ENCODE measurements at regions not wholly inside any gene's neighbourhood (a gene's known extent, or its start where the extent isn't known, plus 50 kb on each side); places are given as distances from the start of the nearest gene placed in this dataset.

DNA sequence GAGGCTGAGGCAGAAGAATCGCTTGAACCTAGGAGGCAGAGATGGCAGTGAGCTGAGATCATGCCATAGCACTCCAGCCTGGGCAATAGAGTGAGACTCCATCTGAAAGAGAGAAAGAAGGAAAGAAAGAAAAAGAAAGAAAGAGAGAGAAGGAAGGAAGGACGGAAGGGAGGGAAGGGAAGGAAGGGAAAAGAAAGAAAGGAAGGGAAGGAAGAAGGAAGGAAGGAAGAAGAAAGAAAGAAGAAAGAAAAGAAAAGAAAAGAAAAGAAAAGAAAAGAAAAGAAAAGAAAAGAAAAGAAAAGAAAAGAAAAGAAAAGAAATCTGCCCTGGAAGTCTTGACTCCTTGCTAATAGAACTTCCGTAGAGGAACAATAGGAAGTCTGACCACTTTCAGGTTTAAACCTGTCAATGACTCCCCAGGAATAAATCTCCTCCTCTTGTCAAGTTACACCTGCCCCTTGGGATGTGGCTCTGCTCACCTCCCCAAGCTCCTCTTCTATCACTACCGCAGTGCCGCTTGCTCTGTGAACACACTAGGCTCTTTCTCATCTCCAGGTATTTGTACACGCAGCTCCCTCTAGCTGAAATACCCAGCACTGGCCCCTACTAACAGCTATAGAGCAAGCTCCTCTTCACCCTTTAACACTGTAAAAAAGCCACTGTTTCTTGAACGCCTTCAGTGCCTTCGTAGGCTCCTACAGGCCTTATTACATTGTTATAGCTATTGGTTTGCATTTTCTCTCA, 773.1 kb upstream of the TBX3 start:
- H3K9me2 ChIP-seq (ENCODE audit: insufficient read depth), result no peaks in the 10 kb centered on the region
- H3K27me3 ChIP-seq (ENCODE audit: insufficient read depth, low read length), result no peaks in the 10 kb centered on the region
- ChIA-PET CTCF (interaction anchor here (1.0 kb wide), 1 partner anchor 773 kb away, joined by 5 read pairs; the partner anchor contains the start of gene TBX3), POLR2A (no interaction called here), RAD21 (ENCODE audit: low non-redundant PET in 1 of 2, low total read pairs in 2 of 2, uncharacterized antibody in 2 of 2, unreplicated experiment in 2 of 2) (interaction anchor here in 1 of 2 experiments (0.6 kb wide), 1 partner anchor 673 kb away, joined by 4 read pairs; no protein-coding TSS in a partner anchor)
- H3K9me3 ChIP-seq (ENCODE audit: control insufficient read depth in 1 of 2, insufficient read depth in 1 of 2, low read depth in 1 of 2, low read length in 2 of 2), result peaks cover 0 to 12% of the 10 kb centered on the region in 2 experiments; a peak in 1 of 4 replicates
- ATAC-seq, result peak; percentile 86
- H3K4me1 ChIP-seq (ENCODE audit: control insufficient read depth in 1 of 2, insufficient read depth in 2 of 2, low read length in 2 of 2), result peaks cover 10% of the 10 kb centered on the region in 2 experiments; a peak in 2 of 4 replicates
- H3K4me2 ChIP-seq (ENCODE audit: low read length), result no peak overlapping the region
- no peak overlapping the region for H3K9ac ChIP-seq (ENCODE audit: low read length)
- H3K79me2 ChIP-seq (ENCODE audit: insufficient read depth, low read length), result no peaks in the 10 kb centered on the region
- no peaks in the 10 kb centered on the region for H3K36me3 ChIP-seq (ENCODE audit: control insufficient read depth in 1 of 2, insufficient read depth in 2 of 2, low read length in 2 of 2)
- no peak for TF ChIP-seq CEBPB (IDR thresholded peaks at IDR 0.05; ENCODE audit: low read depth)
- no peak for TF ChIP-seq YY1 (IDR thresholded peaks at IDR 0.05; ENCODE audit: extremely low read depth, insufficient replicate concordance, low read depth, low read length)
- no peak for TF ChIP-seq ZFX (IDR thresholded peaks at IDR 0.05)
- TF ChIP-seq TCF7L2 (IDR thresholded peaks at IDR 0.05; ENCODE audit: borderline replicate concordance, extremely low read depth, insufficient read depth, insufficient read length), result no peak
- TF ChIP-seq POLR2A (IDR thresholded peaks at IDR 0.05; ENCODE audit: borderline replicate concordance, extremely low read depth, insufficient read depth, insufficient read length), result no peak
- no peak for TF ChIP-seq SIN3A (IDR thresholded peaks at IDR 0.05; ENCODE audit: low read depth)
- no peak for TF ChIP-seq CBX3 (IDR thresholded peaks at IDR 0.05; ENCODE audit: low read depth)
- TF ChIP-seq RAD21 (IDR thresholded peaks at IDR 0.05; ENCODE audit: low read depth), result peak; percentile 67
- TF ChIP-seq ZNF274 (IDR thresholded peaks at IDR 0.05; ENCODE audit: low read depth, low read length), result no peak
- TF ChIP-seq, protein P1, sequence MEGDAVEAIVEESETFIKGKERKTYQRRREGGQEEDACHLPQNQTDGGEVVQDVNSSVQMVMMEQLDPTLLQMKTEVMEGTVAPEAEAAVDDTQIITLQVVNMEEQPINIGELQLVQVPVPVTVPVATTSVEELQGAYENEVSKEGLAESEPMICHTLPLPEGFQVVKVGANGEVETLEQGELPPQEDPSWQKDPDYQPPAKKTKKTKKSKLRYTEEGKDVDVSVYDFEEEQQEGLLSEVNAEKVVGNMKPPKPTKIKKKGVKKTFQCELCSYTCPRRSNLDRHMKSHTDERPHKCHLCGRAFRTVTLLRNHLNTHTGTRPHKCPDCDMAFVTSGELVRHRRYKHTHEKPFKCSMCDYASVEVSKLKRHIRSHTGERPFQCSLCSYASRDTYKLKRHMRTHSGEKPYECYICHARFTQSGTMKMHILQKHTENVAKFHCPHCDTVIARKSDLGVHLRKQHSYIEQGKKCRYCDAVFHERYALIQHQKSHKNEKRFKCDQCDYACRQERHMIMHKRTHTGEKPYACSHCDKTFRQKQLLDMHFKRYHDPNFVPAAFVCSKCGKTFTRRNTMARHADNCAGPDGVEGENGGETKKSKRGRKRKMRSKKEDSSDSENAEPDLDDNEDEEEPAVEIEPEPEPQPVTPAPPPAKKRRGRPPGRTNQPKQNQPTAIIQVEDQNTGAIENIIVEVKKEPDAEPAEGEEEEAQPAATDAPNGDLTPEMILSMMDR (IDR thresholded peaks at IDR 0.05 in 2 of 3, conservative IDR thresholded peaks at IDR 0.05 in 1 of 3; ENCODE audit: borderline replicate concordance in 1 of 3, insufficient read depth in 1 of 3, low read depth in 2 of 3, low read length in 2 of 3), result peak; percentile 26 to 59 (median 43); a peak in 5 of 6 replicates
- TF ChIP-seq, protein P2, sequence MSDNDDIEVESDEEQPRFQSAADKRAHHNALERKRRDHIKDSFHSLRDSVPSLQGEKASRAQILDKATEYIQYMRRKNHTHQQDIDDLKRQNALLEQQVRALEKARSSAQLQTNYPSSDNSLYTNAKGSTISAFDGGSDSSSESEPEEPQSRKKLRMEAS (IDR thresholded peaks at IDR 0.05), result no peak
- BruUV-seq (replicated peaks), result no TSS peak
- H3K27ac ChIP-seq (ENCODE audit: low read depth, low read length), result no peak overlapping the region
- DNase-seq (ENCODE audit: low read depth, low spot score), result peak; percentile 24
- no peak overlapping the region for H2AFZ ChIP-seq (ENCODE audit: low read depth, low read length, poor library complexity, severe bottlenecking)
- intact Hi-C loops (cut with micrococcal nuclease), result loop anchor here (5.0 kb wide), 1 partner anchor 790 kb away; no protein-coding TSS in a partner anchor
- no peak overlapping the region for H3K4me3 ChIP-seq (replicated peaks in 1 of 2; ENCODE audit: low read depth in 1 of 2, low read length in 2 of 2)
- no peaks in the 10 kb centered on the region for H4K20me1 ChIP-seq (ENCODE audit: insufficient read depth)

Data from HCT116 (cell line).